AG04449 (cell line): ENCODE measurements at regions not wholly inside any gene's neighbourhood (a gene's known extent, or its start where the extent isn't known, plus 50 kb on each side); places are given as distances from the start of the nearest gene placed in this dataset.
"Not testable (repeated sequence)": the region's sequence is repeated elsewhere in the genome, so short reads cannot be mapped to it uniquely, and the experiment has no call there.

ENCODE experiments used
- CTCF ChIA-PET: fragments of 350-600 bp; formaldehyde crosslinking; extraction: SDS; loops from one replicate; lab custom pipeline; 2021; ENCODE audit warnings: antibody characterized with exemption; lab: Yijun Ruan, JAX
- POLR2A ChIA-PET: fragments of 400-600, 350-600 bp; formaldehyde crosslinking; extraction: SDS; loops from one replicate; lab custom pipeline; 2020; ENCODE audit warnings: antibody characterized with exemption, inconsistent platforms; lab: Yijun Ruan, JAX
- DNase-seq: peaks from one replicate; pipeline ENCODE4 v3.0.0-alpha.2; 2010; ENCODE audit warnings: low read depth, low spot score
- H3K4me3 ChIP-seq: 2 replicates; pipeline ENCODE4 v1.5.1; 2011; ENCODE audit warnings: low read depth, mild to moderate bottlenecking, control low read depth, low read length
- CTCF ChIP-seq: IDR thresholded peaks from one replicate; pipeline ENCODE4 v1.5.1; 2011; ENCODE audit warnings: mild to moderate bottlenecking, moderate library complexity, low read length, control low read depth, inconsistent platforms; ENCODE audit not compliant: insufficient read depth; ENCODE audit errors: missing control alignments

- CTCF ChIA-PET, DNase-seq, POLR2A ChIA-PET, H3K4me3 ChIP-seq: not testable (repeated sequence)
These were observed 107.0 kb upstream of the ZNF519 start for GRCh38 chr18:14239224-14239623.

- H3K4me3 ChIP-seq, CTCF ChIA-PET, POLR2A ChIA-PET, DNase-seq: not testable (repeated sequence)
These were observed 104.3 kb upstream of the ZNF519 start for GRCh38 chr18:14236356-14237048.

GRCh38 chr18:14225286-14225679, 93.0 kb upstream of the ZNF519 start:
- H3K4me3 ChIP-seq, POLR2A ChIA-PET, DNase-seq, CTCF ChIA-PET: not testable (repeated sequence)

GRCh38 chr18:14224551-14225285, 92.5 kb upstream of the ZNF519 start:
- CTCF ChIA-PET, H3K4me3 ChIP-seq, POLR2A ChIA-PET, DNase-seq: not testable (repeated sequence)

GRCh38 chr18:14223919-14224318, 91.7 kb upstream of the ZNF519 start:
- H3K4me3 ChIP-seq, POLR2A ChIA-PET, DNase-seq, CTCF ChIA-PET: not testable (repeated sequence)

- DNase-seq, CTCF ChIA-PET, POLR2A ChIA-PET, H3K4me3 ChIP-seq: not testable (repeated sequence)
These were observed 91.1 kb upstream of the ZNF519 start for GRCh38 chr18:14223231-14223822.

GRCh38 chr18:14222354-14223221, 90.4 kb upstream of the ZNF519 start:
- POLR2A ChIA-PET, H3K4me3 ChIP-seq, DNase-seq, CTCF ChIA-PET: not testable (repeated sequence)

GRCh38 chr18:14221689-14222088, 89.5 kb upstream of the ZNF519 start:
- POLR2A ChIA-PET = no interaction called here
- no peak for TF ChIP-seq CTCF
- DNase-seq = no peak
- CTCF ChIA-PET = no interaction called here
- no peak overlapping the region for H3K4me3 ChIP-seq

GRCh38 chr18:14215952-14216351, 83.7 kb upstream of the ZNF519 start:
- POLR2A ChIA-PET, CTCF ChIA-PET, H3K4me3 ChIP-seq, DNase-seq: not testable (repeated sequence)

GRCh38 chr18:14203424-14203823, 71.2 kb upstream of the ZNF519 start:
- DNase-seq, H3K4me3 ChIP-seq, POLR2A ChIA-PET, CTCF ChIA-PET: not testable (repeated sequence)

GRCh38 chr18:14190776-14191442, 58.7 kb upstream of the ZNF519 start:
- CTCF ChIA-PET, DNase-seq, H3K4me3 ChIP-seq, POLR2A ChIA-PET: not testable (repeated sequence)
